NCI-H69 (cell line): ENCODE measurements at regions not wholly inside any gene's neighbourhood (a gene's known extent, or its start where the extent isn't known, plus 50 kb on each side); places are given as distances from the start of the nearest gene placed in this dataset.
"Not testable (repeated sequence)": the region's sequence is repeated elsewhere in the genome, so short reads cannot be mapped to it uniquely, and the experiment has no call there.

Experiments used
- DNase-seq: peaks from one replicate; lab custom pipeline; 2025; lab: John Stamatoyannopoulos, UW

- no peak for DNase-seq
Observed at GRCh38 chr5:117800261-117800660, 1188.1 kb downstream of the DTWD2 start.

GRCh38 chr5:117794847-117795246, 1193.5 kb downstream of the DTWD2 start:
- no peak for DNase-seq

GRCh38 chr5:117793963-117794362, 1194.4 kb downstream of the DTWD2 start:
- no peak for DNase-seq

GRCh38 chr5:117792476-117792875, 1195.9 kb downstream of the DTWD2 start:
- no peak for DNase-seq

GRCh38 chr5:117788596-117788995, 1199.8 kb downstream of the DTWD2 start:
- peak; percentile 21 for DNase-seq

- DNase-seq: no peak
Observed at GRCh38 chr5:117779171-117779570, 1204.5 kb upstream of the SEMA6A start.

GRCh38 chr5:117776977-117777376, 1202.4 kb upstream of the SEMA6A start:
- DNase-seq: no peak

- peak; percentile 88 for DNase-seq
Observed at GRCh38 chr5:117769877-117770276, 1195.3 kb upstream of the SEMA6A start.

- DNase-seq: no peak
Observed at GRCh38 chr5:117763271-117763670, 1188.6 kb upstream of the SEMA6A start.

GRCh38 chr5:117761186-117761585, 1186.6 kb upstream of the SEMA6A start:
- DNase-seq: no peak

- DNase-seq: no peak
Observed at GRCh38 chr5:117759849-117760499, 1185.4 kb upstream of the SEMA6A start.

GRCh38 chr5:117752403-117752802, 1177.8 kb upstream of the SEMA6A start:
- DNase-seq: no peak

GRCh38 chr5:117748336-117748735, 1173.7 kb upstream of the SEMA6A start:
- peak; percentile 17 for DNase-seq

GRCh38 chr5:117743337-117743736, 1168.7 kb upstream of the SEMA6A start:
- no peak for DNase-seq

- no peak for DNase-seq
Observed at GRCh38 chr5:117741655-117742206, 1167.1 kb upstream of the SEMA6A start.

GRCh38 chr5:117740268-117740667, 1165.6 kb upstream of the SEMA6A start:
- DNase-seq: no peak

GRCh38 chr5:117738571-117738970, 1163.9 kb upstream of the SEMA6A start:
- DNase-seq: peak; percentile 31

GRCh38 chr5:117736698-117737097, 1162.1 kb upstream of the SEMA6A start:
- no peak for DNase-seq

- no peak for DNase-seq
Observed at GRCh38 chr5:117734056-117734455, 1159.4 kb upstream of the SEMA6A start.

GRCh38 chr5:117733051-117733450, 1158.4 kb upstream of the SEMA6A start:
- DNase-seq: no peak

GRCh38 chr5:117732264-117732663, 1157.6 kb upstream of the SEMA6A start:
- DNase-seq: peak; percentile 60

GRCh38 chr5:117731446-117731845, 1156.8 kb upstream of the SEMA6A start:
- DNase-seq: peak; percentile 95

- not testable (repeated sequence) for DNase-seq
Observed at GRCh38 chr5:117720784-117721183, 1146.2 kb upstream of the SEMA6A start.

- DNase-seq: no peak
Observed at GRCh38 chr5:117719413-117719812, 1144.8 kb upstream of the SEMA6A start.
